HG03095 (cell line): ENCODE measurements at regions not wholly inside any gene's neighbourhood (a gene's known extent, or its start where the extent isn't known, plus 50 kb on each side); places are given as distances from the start of the nearest gene placed in this dataset.

Source experiments
- ATAC-seq: cut with Tn5 transposase; IDR thresholded peaks from one replicate; pipeline ENCODE4 v1.9.1; 2021; ENCODE audit warnings: moderate library complexity; ENCODE audit not compliant: unreplicated experiment

DNA sequence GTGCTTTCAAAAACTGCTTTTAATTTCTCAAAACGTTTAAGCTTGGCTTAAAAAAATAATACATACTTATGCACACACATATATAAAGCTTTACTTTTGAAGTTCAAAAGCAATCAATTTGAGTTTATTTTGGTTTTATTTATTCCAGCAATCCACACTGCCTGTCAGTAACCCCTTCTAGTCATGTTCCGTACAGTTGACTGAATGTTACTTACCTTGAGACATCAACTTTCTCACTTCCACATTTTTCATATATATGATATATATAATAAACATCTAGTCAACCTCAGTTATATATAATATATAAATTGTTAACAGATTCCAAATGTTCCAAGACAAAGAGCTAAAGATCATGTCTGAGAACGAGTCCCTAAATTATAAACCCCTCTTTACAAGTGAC is 1137.3 kb upstream of the ZEB2 start:
- no peak for ATAC-seq

DNA sequence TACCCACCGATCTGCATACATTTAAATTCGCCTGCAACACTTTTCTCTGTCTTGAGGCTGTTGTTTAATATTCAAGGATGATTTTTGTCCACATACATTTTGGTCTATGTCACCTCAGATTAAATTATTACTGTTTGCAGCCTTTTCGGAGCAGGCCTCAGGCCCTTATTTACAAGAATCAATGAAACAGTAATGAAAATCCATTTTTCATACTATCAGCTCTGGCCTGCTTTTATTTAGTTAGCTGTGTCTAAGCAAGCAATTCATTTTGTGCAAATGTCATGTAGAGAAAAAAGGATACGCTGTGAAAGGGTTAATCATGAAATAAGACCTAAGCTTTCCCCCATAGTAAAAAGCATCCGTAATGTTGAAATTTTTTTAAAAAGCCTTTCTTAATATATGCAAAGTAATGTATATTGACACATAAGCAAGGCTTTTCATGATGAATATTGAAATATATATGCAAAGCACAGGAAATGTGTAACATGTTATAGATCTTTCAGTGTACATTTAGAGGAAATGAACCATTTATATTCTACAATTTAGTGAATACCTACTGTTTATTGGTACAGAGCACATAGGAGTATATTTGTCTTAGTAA is 1135.3 kb upstream of the ZEB2 start:
- no peak for ATAC-seq

DNA sequence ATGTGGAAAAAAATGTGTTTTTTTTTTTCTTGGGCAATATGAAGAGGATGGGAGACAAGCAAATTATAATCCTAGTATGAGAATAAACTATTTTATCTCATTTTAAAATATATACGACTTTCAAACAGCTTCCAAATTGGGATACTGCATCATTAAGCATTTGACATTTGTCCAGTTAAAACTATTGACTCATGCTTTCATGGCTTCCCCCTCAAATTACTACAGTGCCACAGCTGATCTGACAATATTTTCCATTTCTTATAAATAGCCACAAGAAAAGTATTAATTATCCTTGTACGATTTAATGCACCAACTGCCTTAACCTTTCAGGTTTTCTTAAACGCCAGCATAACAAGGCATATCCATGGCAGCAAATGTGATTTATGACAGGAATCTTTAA is 1134.8 kb upstream of the ZEB2 start:
- no peak for ATAC-seq

DNA sequence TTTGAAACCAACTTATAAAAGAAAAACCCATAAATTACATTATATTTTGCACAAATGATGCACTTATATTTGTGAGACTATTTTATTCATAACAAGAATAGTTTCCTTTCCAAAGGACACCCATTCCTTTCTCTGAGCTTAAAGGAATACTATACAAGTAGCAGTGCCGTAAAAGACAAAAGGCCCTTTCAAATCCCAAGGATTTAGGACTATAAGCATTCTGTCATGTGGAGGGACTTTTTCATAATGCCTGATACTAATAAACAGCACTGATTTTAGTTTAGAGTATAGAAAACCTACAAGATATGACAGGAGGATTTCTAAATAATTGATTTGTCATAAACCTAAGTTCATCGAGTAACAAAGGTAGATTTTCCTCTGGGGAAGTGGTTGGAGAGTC is 1134.2 kb upstream of the ZEB2 start:
- ATAC-seq = no peak

DNA sequence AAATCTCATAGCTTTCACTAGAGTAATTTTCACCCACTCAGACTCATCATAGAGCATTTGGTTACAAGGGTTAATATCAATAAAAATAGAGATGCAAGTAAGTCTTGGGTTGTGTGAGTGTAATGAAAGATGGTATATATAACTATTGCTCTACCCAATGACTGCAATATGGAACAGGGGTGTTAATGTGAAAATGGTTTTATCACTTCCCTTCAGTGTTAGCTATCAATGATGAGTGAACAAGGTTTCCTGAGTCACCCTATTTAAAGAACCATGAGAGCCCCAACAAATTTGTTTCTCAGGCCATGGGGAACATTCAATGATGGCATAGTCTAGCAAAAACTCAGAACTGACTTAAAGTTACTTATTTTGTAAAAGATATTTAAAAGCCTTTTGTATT is 1133.6 kb upstream of the ZEB2 start:
- ATAC-seq = no peak

DNA sequence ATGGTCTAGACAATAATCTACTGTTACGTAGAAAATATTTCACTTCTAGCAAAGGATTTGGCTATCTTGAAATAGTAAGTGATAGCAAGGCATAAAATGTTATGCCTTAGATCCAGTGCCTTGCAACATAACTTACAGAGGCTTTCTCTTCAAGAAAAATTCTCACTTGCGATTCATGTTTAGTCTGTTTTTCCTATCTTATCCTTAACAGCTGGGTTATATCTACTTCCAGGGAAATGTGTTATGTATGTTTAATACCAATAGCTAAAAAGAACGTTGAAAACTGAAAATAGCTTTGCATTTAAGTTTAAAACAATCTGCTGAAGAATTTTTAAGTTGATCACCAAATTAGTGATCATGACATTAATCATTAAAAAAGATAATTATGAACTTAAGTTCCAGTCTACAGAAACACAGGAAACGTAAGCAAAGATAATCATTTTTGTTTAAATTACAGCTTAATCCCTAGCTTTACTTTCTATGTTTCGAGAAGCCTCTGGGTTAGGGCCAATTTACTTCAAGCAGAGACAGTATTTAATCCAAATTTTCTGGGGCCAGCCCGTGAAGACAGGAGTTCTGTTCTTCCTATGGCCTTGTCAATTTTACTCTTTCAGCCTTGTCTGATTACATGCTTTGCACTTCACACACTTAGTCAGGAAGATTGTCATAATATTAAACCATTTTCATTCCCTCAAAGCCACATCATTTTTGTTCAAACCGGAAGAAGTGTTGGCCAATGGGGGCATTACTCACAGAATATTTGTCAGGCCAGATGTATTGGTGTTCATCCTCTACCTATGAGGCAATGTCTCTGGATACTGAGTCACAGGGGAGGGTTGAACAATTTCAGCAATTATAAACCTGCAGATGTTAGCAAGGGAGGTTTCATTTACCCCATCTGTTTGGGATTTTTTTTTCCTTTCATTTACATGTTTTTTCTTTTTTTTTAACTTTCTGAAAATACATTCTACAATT is 1132.9 kb upstream of the ZEB2 start:
- no peak for ATAC-seq

DNA sequence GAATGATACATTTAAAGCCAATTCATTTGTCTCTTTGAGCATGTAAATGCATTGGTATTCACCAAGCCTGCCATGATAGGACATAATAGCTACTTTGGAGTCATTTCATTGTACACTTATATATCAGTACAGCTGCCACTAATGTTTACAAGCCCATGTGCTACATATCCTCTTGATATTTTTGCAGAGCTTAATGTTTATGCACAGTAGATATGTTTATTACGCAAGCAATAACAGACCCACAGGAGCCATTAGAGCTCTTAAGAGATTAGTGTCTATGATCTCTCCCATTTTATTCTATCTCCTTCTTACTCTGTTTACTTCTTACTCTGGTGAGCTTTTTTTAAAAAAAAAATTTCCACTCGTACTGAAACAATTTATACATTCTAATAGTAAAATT is 1132.1 kb upstream of the ZEB2 start:
- no peak for ATAC-seq

DNA sequence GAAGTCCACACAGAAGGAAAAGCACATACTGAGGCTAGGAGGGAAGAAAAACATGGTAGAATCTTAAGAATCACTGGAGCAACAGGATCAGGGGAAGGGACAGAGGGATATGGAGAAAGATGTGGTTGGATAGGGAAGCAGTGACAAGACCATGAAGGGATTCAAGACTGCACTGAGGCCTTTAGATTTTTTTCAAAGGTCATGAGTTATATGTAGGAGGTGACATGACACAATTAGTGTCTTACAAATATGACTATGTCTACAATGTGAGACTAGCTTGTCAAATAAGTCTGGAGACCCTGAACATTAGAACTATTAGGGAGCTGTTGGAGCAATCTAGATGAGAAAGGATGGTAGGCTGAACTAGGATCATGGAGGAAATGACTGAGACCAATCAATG is 1130.3 kb upstream of the ZEB2 start:
- ATAC-seq = no peak

DNA sequence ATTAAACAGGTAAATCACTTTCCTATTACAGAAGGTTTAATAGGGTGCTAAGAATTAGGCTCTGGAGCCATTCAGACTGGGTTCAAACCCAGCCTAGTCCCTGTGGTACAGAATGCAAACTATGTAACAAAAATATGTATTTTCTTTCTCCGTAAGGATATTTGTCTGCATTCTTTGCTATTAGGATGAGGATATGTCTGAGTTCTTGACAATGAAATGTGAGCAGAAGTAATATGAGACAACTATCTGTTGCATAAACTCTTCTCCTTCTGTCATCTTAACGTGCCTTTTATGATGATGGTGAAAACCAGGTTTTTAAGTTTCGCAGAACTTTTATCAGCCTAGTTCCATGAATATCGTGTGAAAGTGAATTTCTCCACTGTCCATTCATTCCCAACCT is 1129.1 kb upstream of the ZEB2 start:
- no peak for ATAC-seq

DNA sequence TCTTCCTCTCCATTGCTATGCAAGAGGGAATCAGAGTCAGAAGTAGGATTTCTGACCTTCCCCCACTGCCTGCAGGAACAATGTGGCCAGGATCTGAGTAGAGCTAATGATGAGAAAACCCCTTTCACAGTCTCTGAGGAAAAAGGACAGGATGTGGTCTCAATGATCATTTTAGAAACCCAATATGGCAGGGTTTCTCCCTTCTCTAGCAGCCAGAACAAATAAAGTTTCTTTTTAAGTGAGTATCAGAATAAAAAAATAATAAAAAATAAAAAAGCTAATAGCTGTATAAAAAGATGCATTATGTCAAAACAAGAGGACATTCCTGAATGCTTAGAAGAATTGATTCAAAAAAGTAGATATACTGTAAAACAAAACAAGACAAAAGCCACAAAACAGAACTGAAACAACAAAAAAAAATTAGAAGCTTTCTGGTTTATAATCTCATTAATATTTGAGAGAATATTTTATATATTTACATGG is 1124.9 kb upstream of the ZEB2 start:
- peak; percentile 97 for ATAC-seq

DNA sequence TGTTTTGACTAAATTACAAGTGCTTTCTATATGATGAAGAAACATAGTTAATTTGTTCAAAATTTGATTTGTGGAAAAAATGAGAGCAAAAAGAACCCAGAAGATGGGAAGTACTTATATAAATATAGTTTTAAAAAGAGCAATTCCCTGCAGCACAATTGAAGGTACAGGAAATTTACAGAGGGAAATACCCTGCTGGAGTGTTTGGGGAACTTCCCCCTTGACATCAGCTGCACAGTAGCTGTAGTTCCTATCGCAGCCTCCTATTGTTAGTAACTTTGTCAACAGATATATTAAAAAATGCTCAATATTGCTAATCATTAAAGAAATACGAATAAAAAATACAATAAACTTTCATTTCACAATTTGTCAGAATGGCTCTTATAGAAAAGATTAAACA is 1118.8 kb upstream of the ZEB2 start:
- peak; percentile 71 for ATAC-seq

DNA sequence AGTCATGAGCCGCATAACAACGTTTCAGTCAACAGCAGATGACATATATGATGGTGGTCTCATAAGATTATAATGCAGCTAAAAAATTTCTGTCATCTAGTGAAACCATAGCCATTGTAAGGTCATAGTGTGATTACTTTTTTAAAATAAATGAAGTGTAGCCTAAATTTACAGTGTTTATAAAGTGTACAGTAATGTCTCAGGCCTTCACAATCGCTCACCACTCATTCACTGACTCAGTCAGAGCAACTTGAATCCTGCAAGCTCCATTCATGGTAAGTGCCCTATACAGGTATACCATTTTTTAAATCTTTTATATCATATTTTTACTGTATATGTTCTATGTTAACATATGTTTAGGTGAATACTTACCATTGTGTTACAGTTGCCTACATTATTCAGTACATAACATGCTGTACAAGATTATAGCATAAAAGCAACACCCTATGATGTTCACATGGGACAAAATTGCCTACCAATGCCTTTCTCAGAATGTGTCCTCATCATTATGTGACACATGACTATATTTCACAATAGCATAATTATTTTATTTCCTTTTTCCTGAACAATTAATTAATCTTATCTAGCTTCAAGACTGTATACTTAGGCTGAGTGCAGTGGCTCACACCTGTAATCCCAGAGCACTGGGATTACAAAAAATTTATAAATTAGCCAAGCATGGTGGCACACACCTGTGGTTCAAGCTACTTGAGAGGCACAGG is 1115.9 kb upstream of the ZEB2 start:
- no peak for ATAC-seq

DNA sequence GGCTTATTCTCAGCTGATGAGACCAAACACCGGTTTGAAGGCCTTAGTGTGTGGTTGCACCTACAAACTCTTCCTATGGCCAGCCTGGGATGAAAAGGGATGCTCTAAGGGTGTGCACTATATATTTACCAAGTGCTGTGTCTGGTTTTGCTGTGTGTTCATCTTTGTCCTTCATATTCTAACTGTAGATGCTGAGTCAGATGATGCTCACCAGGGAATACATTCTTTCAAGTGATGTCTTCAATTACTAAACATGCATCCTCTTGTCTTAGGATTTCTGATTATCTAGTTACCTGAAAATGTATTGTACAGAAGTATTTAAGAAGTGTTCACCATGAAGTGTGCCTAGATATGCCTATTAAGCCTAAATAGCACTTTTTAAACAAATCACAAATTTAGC is 1111.6 kb upstream of the ZEB2 start:
- no peak for ATAC-seq

DNA sequence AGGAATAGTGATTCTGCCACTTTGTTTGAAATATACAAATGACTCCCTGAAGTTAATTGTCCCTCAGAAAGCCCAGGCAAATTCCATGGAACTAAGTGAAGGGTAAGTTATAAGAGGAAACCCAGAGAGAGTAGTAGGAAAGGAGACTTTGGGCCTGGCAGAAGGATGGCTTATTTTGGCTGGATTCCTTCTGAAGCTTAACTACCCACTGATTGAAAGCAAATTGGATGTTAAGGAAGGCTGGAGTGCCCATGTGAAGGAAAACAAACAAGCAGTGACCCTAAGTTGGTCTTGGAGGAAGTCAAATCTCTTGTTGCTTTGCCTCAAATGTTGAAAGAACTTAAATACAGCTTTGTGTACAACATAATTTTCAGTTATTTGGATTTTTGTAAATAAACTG is 1106.4 kb upstream of the ZEB2 start:
- ATAC-seq = no peak

DNA sequence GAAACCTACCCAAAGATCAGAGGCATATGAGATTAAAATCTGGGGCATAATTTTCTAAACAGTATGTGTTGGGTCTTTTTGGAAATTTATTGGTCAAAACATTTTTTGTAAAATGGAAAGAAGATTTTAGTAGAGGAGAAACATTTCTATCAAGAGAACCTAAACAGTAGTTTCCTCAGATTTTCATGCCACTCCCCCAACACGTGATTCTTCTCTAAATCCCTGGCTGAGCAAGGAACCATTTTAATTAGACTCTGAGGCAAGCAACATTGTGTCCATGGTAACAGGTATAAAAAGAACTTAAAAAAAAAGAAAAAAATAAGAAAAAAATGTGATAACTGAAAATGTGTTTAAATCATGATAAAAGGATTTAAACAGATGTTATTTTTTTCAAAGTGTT is 1105.2 kb upstream of the ZEB2 start:
- ATAC-seq = no peak

DNA sequence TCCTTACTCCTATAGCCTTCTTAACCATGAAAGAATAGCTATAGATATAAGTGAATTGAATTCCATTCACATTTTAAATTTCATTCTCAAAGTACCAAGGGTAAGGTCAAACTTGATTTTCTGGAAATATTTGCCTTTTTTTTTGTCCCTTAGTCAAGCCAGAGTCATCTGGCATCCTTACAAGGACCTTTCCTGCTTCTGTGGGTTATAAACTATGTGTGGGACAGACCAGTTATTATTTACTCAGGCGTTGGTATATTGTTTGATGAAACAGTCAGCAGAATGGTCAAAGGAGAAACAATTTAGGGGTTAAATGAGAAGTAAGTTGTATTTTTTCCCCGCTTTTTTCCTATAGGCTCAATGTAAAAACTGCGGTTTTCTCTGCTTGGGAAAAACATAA is 1103.2 kb upstream of the ZEB2 start:
- ATAC-seq = no peak

DNA sequence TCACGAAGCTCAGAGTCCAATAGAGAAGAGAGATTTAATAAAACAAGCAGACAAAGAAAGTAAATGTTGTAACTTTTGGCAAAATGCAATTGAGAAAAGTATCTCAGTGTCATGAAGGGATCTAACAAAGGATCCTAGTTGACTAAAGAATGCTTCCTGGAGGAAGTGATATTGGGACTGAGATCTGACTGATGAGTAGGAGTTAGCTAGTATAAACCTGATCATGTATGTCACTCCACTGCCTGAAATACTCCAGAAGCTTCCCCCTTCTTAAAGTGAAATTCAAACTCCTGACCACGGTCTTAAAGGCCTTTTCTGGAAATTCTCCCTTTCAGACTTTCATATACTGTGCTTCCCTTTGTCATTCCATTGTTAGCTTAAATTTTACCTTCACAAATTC is 1102.4 kb upstream of the ZEB2 start:
- no peak for ATAC-seq

DNA sequence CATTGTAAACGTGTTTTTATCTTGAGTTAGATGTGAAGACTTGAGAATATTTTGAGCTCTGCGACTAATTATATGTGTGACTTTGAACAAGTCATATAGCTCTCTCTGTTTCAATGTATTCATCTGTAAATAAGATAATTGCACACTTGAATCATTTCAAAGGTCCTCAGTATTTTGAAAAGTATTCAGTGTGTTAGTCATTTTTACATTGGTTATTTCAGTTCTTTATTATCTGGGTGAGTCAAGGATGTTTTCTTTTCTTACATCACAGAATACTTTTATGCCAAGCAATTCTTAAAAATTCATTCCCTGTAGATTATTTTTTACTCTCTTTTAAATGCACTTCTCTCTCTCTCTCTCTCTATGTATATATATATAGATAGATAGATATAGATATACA is 1098.0 kb upstream of the ZEB2 start:
- ATAC-seq = no peak

DNA sequence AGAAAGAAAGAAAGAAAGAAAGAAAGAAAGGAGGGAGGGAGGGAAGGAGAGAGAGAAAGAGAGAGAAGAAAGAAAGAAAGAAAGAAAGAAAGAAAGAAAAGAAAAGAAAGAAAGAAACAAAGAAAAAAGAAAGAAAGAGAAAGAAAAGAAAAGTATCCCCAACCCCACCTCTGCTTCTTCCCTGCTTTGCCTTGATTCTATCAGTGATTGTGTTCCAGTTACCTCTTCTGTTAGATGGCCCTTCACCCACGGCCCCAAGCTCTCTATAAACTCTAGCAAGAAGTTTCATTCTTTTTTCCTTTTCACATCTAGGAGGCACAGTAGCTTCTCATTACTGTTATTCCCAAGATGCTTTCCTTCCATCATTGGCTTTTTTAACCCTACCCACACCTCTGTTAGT is 1097.5 kb upstream of the ZEB2 start:
- ATAC-seq = no peak

DNA sequence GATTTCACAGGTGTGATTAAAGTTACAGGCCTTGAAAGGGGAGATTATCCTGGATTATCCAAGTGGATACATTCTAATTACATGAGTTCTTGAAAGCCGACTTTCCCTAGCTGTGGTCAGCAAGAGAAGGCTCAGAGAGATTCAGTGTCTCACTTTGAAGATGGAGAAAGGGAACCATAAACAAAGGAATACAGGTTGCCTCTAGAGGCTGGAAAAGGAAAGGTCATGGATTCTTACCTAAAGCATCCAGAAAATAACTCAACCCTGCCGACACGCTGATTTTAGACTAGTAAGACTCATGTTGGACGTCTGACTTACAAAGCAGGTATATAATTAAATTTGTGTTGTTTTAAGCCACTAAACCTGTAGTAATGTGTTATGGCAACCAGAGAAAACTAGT is 1095.7 kb upstream of the ZEB2 start:
- ATAC-seq = no peak

DNA sequence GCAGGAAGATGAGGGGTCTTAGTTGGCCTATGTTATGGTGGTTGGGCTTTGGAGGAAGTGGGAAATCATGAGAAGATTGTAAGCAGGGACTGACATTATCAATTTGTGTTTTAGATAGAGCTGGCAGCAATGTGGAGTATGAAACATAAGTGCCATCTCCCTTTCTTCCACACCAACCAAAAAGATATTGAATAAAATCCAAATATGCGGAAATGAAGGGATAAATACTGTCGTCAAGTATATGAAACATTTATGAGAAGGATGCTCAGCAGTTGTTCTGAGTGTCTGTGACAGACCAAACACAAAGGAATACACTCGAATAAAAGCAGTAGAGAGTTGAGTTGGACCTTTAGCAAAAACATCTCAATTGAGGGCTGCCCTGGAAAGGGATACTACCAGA is 1090.0 kb upstream of the ZEB2 start:
- ATAC-seq = no peak
